ENCODE measurements at regions not wholly inside any gene's neighbourhood (a gene's known extent, or its start where the extent isn't known, plus 50 kb on each side); places are given as distances from the start of the nearest gene placed in this dataset.

GRCh38 chr12:88342251-88342806, 200.2 kb downstream of the TMTC3 start:
- no peaks in the 10 kb centered on the region for H3K36me3 ChIP-seq (ENCODE audit: control insufficient read depth, insufficient read depth, low read length)
- Mint-ChIP-seq H3K9me3 (peaks cover 3% of the 10 kb centered on the region), H3K4me1 (peaks cover 4% of the 10 kb centered on the region), H3K27ac (no peak overlapping the region), H3K36me3 (ENCODE audit: low read depth) (no peaks in the 10 kb centered on the region), H3K4me3 (no peak overlapping the region), H3K27me3 (ENCODE audit: insufficient read depth) (no peaks in the 10 kb centered on the region)
- H3K27ac ChIP-seq (ENCODE audit: low read depth, low read length): no peak overlapping the region
- TF ChIP-seq, protein P1, sequence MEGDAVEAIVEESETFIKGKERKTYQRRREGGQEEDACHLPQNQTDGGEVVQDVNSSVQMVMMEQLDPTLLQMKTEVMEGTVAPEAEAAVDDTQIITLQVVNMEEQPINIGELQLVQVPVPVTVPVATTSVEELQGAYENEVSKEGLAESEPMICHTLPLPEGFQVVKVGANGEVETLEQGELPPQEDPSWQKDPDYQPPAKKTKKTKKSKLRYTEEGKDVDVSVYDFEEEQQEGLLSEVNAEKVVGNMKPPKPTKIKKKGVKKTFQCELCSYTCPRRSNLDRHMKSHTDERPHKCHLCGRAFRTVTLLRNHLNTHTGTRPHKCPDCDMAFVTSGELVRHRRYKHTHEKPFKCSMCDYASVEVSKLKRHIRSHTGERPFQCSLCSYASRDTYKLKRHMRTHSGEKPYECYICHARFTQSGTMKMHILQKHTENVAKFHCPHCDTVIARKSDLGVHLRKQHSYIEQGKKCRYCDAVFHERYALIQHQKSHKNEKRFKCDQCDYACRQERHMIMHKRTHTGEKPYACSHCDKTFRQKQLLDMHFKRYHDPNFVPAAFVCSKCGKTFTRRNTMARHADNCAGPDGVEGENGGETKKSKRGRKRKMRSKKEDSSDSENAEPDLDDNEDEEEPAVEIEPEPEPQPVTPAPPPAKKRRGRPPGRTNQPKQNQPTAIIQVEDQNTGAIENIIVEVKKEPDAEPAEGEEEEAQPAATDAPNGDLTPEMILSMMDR (conservative IDR thresholded peaks at IDR 0.05): no peak
- no peak overlapping the region for H3K4me3 ChIP-seq (ENCODE audit: low read length)
- no peaks in the 10 kb centered on the region for H3K9me3 ChIP-seq (ENCODE audit: control insufficient read depth, low read length)
- H3K27me3 ChIP-seq (ENCODE audit: control insufficient read depth, insufficient read depth, low read length, poor library complexity, severe bottlenecking): no peaks in the 10 kb centered on the region
- H3K9ac ChIP-seq (ENCODE audit: extremely low read depth, low read length, poor library complexity, severe bottlenecking): no peak overlapping the region
- H3K4me1 ChIP-seq (ENCODE audit: control insufficient read depth, insufficient read depth, low read length): no peaks in the 10 kb centered on the region
- no peak for DNase-seq

GRCh38 chr12:88351146-88351545, 209.0 kb downstream of the TMTC3 start:
- H3K9ac ChIP-seq (ENCODE audit: extremely low read depth, low read length, poor library complexity, severe bottlenecking): no peak overlapping the region
- H3K27me3 Mint-ChIP-seq (ENCODE audit: insufficient read depth): no peaks in the 10 kb centered on the region
- no peaks in the 10 kb centered on the region for H3K36me3 ChIP-seq (ENCODE audit: control insufficient read depth, insufficient read depth, low read length)
- no peak overlapping the region for H3K27ac ChIP-seq (ENCODE audit: low read depth, low read length)
- no peak overlapping the region for H3K4me3 ChIP-seq (ENCODE audit: low read length)
- peaks cover 18% of the 10 kb centered on the region for H3K9me3 Mint-ChIP-seq
- no peaks in the 10 kb centered on the region for H3K27me3 ChIP-seq (ENCODE audit: control insufficient read depth, insufficient read depth, low read length, poor library complexity, severe bottlenecking)
- no peaks in the 10 kb centered on the region for H3K4me1 ChIP-seq (ENCODE audit: control insufficient read depth, insufficient read depth, low read length)
- H3K27ac Mint-ChIP-seq: no peak overlapping the region
- DNase-seq: no peak
- no peak overlapping the region for H3K4me3 Mint-ChIP-seq
- TF ChIP-seq, protein P1 (conservative IDR thresholded peaks at IDR 0.05): no peak
- no peaks in the 10 kb centered on the region for H3K36me3 Mint-ChIP-seq (ENCODE audit: low read depth)
- no peaks in the 10 kb centered on the region for H3K4me1 Mint-ChIP-seq
- no peaks in the 10 kb centered on the region for H3K9me3 ChIP-seq (ENCODE audit: control insufficient read depth, low read length)

DNA sequence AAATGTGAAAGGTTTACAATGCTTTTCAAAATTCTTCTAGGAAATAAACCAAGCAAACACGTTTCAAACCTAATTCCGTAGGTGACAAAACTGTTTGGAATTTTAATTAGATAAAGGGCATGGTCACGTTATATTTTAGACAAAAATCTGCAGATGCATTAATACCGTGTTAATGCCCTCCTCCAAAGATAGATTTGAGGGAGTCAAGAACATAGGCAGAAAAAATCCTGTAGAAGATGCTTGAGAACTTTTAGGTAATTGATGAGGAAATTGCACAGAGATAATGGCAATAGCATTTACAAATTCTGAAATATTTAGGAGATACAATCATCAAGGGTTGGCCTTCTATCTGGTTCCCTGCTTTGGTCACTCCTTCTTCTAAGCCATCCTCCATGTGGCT, 212.6 kb downstream of the TMTC3 start:
- WGBS, 2 experiments (ENCODE audit: insufficient coverage in 1 of 2, insufficient read length in 1 of 2): 94 to 98% methylated on average over 4 of the region's 4 CpGs
- DNase-seq: no peak

More for the DNA sequence above, 212.6 kb downstream of the TMTC3 start:
- Histone ChIP-seq H3K27me3 (ENCODE audit: control insufficient read depth, insufficient read depth, low read length, poor library complexity, severe bottlenecking) (no peaks in the 10 kb centered on the region), H3K4me1 (ENCODE audit: control insufficient read depth, insufficient read depth, low read length) (no peaks in the 10 kb centered on the region), H3K9ac (ENCODE audit: extremely low read depth, low read length, poor library complexity, severe bottlenecking) (no peak overlapping the region), H3K9me3 (ENCODE audit: control insufficient read depth, low read length) (no peaks in the 10 kb centered on the region), H3K27ac (ENCODE audit: low read depth, low read length) (no peak overlapping the region), H3K4me3 (ENCODE audit: low read length) (no peak overlapping the region), H3K36me3 (ENCODE audit: control insufficient read depth, insufficient read depth, low read length) (no peaks in the 10 kb centered on the region)
- Mint-ChIP-seq H3K4me1 (no peaks in the 10 kb centered on the region), H3K9me3 (no peaks in the 10 kb centered on the region), H3K27ac (no peak overlapping the region), H3K4me3 (no peak overlapping the region), H3K36me3 (ENCODE audit: low read depth) (no peaks in the 10 kb centered on the region), H3K27me3 (ENCODE audit: insufficient read depth) (no peaks in the 10 kb centered on the region)
- TF ChIP-seq, protein P1 (conservative IDR thresholded peaks at IDR 0.05): no peak

All from endodermal cell (in vitro differentiated cells).